ENCODE measurements at regions not wholly inside any gene's neighbourhood (a gene's known extent, or its start where the extent isn't known, plus 50 kb on each side); places are given as distances from the start of the nearest gene placed in this dataset.
A peak's percentile ranks its signal among the peaks of the same experiment; 100 is the strongest.

DNA sequence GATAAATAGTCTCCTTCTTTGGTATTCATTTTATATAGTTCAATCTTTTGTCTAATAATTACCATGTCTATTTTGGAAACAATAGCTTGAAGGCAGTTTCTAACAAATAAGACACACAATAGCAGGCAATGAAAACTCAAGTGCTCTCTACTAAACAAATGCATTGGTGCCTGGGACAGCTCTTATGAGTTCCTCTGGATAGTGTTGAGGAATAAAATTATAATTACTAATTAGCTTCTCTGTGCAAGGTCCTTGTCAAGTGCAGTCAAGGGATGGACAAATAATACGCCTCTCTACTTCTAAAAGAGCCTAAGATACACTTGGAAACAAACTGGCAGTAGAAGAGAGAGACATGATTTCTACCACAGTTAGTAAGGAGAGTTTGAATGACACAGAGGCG is 229.0 kb upstream of the GLRA2 start:
- TF ChIP-seq CTCF (conservative IDR thresholded peaks at IDR 0.05), result no peak
- H3K27ac ChIP-seq, result no peak overlapping the region

GRCh38 chrX:14295426-14295825 is 233.9 kb upstream of the GLRA2 start:
- TF ChIP-seq CTCF (conservative IDR thresholded peaks at IDR 0.05), result no peak
- peak overlapping the region; percentile 38; the same call in 1 of the 2 replicates for H3K27ac ChIP-seq

GRCh38 chrX:14291666-14292500 is 237.5 kb upstream of the GLRA2 start:
- no peak for TF ChIP-seq CTCF (conservative IDR thresholded peaks at IDR 0.05)
- no peak overlapping the region for H3K27ac ChIP-seq

DNA sequence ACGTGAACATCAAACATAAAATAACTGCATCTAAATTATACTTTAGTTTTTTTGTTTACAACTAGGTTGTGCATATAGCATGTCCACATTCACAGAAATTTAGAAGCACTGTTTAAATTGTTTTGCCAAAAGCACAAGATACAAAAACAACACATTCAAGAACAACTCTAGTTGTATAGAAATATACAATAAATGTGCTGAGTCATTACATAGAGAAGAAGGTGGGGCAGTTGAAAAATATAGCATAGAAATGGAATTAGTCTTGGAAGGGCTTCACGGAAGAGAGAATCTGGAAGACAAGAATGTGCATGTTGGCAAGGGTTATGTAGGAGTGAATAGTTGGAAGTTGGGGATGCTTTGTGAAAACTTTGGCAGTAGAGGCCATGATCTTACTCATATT is 239.0 kb upstream of the GLRA2 start:
- no peak for TF ChIP-seq CTCF (conservative IDR thresholded peaks at IDR 0.05)
- H3K27ac ChIP-seq, result no peak overlapping the region

DNA sequence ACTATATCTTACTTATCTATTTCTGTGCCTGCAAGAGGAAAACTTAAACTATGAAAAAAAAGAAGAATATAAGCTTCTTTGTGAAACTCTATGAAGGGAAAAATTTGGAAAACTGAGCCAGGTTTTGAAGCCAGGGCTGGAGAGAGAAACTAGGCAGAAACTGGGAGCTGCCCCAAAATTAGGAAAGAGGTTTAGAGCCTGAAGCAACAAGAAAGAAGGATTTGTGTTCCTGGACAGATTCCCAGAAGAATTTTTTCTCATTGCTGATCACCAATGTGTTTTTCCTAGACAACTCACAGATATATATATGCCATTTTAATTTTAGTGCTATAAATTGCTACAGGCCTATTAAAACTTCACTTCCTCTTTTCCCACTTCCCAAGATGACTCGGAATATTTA is 245.0 kb upstream of the GEMIN8 start:
- TF ChIP-seq CTCF (conservative IDR thresholded peaks at IDR 0.05), result no peak
- no peak overlapping the region for H3K27ac ChIP-seq

- H3K27ac ChIP-seq, result no peak overlapping the region
- TF ChIP-seq CTCF (conservative IDR thresholded peaks at IDR 0.05), result no peak
Measured at GRCh38 chrX:14267216-14267615, 237.5 kb upstream of the GEMIN8 start.

- TF ChIP-seq CTCF (conservative IDR thresholded peaks at IDR 0.05), result no peak
- H3K27ac ChIP-seq, result no peak overlapping the region
Measured at GRCh38 chrX:14266705-14267104, 237.0 kb upstream of the GEMIN8 start.

Measured in VCaP (cell line).